Heart left ventricle (tissue), 16 donors: ENCODE measurements at regions not wholly inside any gene's neighbourhood (a gene's known extent, or its start where the extent isn't known, plus 50 kb on each side); places are given as distances from the start of the nearest gene placed in this dataset.

Source experiments
- ATAC-seq, 4 donors: fragments of 200-7000 bp; cut with Tn5 transposase; one replicate each; pipeline ENCODE4 v1.9.1; 2020 to 2022; ENCODE audit warnings: moderate library complexity in 4 of 4, mild to moderate bottlenecking in 3 of 4, moderate number of reproducible peaks in 1 of 4
- DNase-seq, 5 donors: peaks; one replicate each; pipeline ENCODE4 v3.0.0-alpha.2; 2020
- H3K27ac ChIP-seq, 12 donors: fragments of 200-600 bp; sonication (generic) in 4 of 12; one replicate each; pipeline versions ENCODE4 v1.5.0 to v1.8.0; 2016 to 2022; ENCODE audit warnings: mild to moderate bottlenecking in 2 of 12
- H3K27me3 ChIP-seq, 9 donors: fragments of 200-600 bp; sonication (generic) in 2 of 9; one replicate each; pipeline versions ENCODE4 v1.5.1 to v1.8.0; 2016 to 2022; ENCODE audit warnings: mild to moderate bottlenecking in 3 of 9
- H3K36me3 ChIP-seq, 9 donors: fragments of 200-600 bp; sonication (generic) in 2 of 9; one replicate each; pipeline versions ENCODE4 v1.5.0 to v1.8.0; 2018 to 2022; ENCODE audit warnings: mild to moderate bottlenecking in 2 of 9
- H3K4me1 ChIP-seq, 12 donors: fragments of 200-600 bp; sonication (generic) in 4 of 12; one replicate each; pipeline versions ENCODE4 v1.5.0 to v1.8.0; 2016 to 2022; ENCODE audit warnings: mild to moderate bottlenecking in 3 of 12
- H3K4me3 ChIP-seq, 12 donors: fragments of 200-600 bp; sonication (generic) in 4 of 12; one replicate each; pipeline versions ENCODE4 v1.5.0 to v1.8.0; 2017 to 2022; ENCODE audit warnings: mild to moderate bottlenecking in 9 of 12, moderate library complexity in 4 of 12
- H3K9me3 ChIP-seq, 12 donors: fragments of 200-600 bp; sonication (generic) in 4 of 12; one replicate each; pipeline versions ENCODE4 v1.5.0 to v1.8.0; 2016 to 2022; ENCODE audit warnings: mild to moderate bottlenecking in 1 of 12
- CTCF ChIP-seq, 12 donors: fragments of 200-600 bp; sonication (generic) in 4 of 12; IDR thresholded peaks; one replicate each; pipeline versions ENCODE4 v1.5.0 to v1.8.0; 2018 to 2022; ENCODE audit warnings: antibody characterized with exemption in 12 of 12, mild to moderate bottlenecking in 5 of 12
- POLR2A ChIP-seq, 2 donors: fragments of 450-650 bp; IDR thresholded peaks; one replicate each; pipeline ENCODE4 v1.6.1; 2017; ENCODE audit warnings: antibody characterized with exemption in 2 of 2, mild to moderate bottlenecking in 2 of 2, moderate library complexity in 2 of 2
- WGBS, 4 donors: extraction: QIAGEN DNeasy Blood & Tissue Kit in 2 of 4; methylation state at CpG; one replicate each; pipeline versions ENCODE4 v1.1.5 to v1.1.7; 2013 to 2018; 5-methylcytosine and 5-hydroxymethylcytosine counted together
- intact Hi-C, 10 donors: fragments of 100-400 bp; cut with DNase I; formaldehyde crosslinking; loops; one replicate each; pipeline versions ENCODE4 v1.11.1 to v1.14.2; 2022
- donor health status: ischemic (EF 13 %, LVEDD 7.1; RV severe dilation, severe dysfunction).
- donor health status: healthy with polysubstance abuse.
- donor health status: DM: no; HTN: yes; CAD: no.
- donor health status: DM: no; HTN: no; CAD: no.
- donor health status: ischemic (EF 25% LVEDD 6.9; RV normal size, moderate dysfunction).
- donor health status: ischemic (EF 25% LVEDD 5.7; RV mildly dilated, moderate dysfunction).
- donor health status: healthy.
- donor health status: DM: yes; HTN: yes; CAD: no.
- donor health status: ischemic (EF 35%, LVEDD 5.7; RV mildly dilated, moderate dysfunction).
- donor health status: nonischemic (EF 11% LVEDD 7.7; RV severe dilation, severe dysfunction).
- donor health status: DM: yes; HTN: yes; CAD: no.
- donor health status: PGD.
- donor health status: ischemic (EF 29% LVEDD 5.4; RV normal size, mild dysfunction).
- donor health status: nonischemic (EF 23%, LVEDD 6.1; RV moderate dilation, normal function).

DNA sequence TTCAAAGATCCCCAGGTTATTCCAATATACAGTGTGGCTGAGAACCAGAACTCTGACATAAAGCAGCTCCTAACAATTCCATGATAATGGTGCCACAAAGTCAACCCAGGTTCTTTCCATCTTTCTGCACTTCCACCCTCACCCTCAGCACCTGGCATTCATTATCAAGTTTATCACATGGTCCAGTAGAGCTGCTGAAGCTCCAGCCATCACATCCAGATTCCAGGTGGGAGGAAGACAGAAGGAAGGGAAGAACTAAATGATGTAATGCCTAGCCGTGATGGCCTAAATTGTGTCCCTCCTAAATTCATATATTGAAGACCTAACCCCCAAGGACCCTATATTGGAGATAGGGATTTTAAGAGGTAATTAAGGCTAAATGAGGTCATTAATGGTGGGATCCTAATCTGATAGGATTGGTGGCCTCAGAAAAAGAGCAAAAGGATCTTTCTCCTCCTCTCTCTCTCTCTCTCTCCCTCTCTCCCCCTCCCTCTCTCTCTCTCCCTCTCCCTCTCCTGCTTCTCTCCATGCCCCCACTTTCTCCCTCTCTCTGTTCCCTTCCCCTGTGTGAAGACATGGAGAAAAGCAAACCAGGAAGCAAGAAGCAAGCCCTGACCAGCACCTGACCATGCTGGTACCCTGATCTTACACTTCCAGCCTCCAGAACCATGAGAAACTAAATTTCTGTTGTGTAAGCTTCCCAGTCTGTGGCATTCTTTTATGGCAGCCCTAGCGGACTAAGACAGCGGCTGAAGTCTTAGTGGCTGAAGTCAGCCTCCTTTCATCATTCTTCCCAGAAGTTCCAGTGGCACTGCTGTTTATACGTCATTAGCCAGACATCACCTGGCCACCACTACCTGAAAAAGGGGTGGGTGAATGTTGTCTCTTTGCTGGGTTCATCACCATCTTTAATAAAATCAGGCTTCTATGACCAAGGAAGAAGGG, 369.7 kb upstream of the PROK2 start:
- Histone ChIP-seq H3K36me3 (no peaks in the 10 kb centered on the region), H3K4me1 (peaks cover 0 to 29% (median 13%) of the 10 kb centered on the region in 12 donors), H3K27me3 (no peaks in the 10 kb centered on the region), H3K9me3 (peaks cover 0 to 6% (median 0%) of the 10 kb centered on the region in 12 donors), H3K27ac (peak overlapping the region in 4 of 12 donors; percentile 6 to 68 (median 10)), H3K4me3 (no peak overlapping the region)
- DNase-seq: no peak
- intact Hi-C loops: loop anchor here in 1 of 10 donors (10.0 kb wide), 1 partner anchor 290 kb away; the partner anchor contains the start of gene RYBP
- no peak for ATAC-seq
- WGBS, 4 donors: 84 to 89% (median 87%) methylated on average over 4 of the region's 4 CpGs
- TF ChIP-seq CTCF (IDR thresholded peaks at IDR 0.05) (no peak), POLR2A (IDR thresholded peaks at IDR 0.05) (no peak)

DNA sequence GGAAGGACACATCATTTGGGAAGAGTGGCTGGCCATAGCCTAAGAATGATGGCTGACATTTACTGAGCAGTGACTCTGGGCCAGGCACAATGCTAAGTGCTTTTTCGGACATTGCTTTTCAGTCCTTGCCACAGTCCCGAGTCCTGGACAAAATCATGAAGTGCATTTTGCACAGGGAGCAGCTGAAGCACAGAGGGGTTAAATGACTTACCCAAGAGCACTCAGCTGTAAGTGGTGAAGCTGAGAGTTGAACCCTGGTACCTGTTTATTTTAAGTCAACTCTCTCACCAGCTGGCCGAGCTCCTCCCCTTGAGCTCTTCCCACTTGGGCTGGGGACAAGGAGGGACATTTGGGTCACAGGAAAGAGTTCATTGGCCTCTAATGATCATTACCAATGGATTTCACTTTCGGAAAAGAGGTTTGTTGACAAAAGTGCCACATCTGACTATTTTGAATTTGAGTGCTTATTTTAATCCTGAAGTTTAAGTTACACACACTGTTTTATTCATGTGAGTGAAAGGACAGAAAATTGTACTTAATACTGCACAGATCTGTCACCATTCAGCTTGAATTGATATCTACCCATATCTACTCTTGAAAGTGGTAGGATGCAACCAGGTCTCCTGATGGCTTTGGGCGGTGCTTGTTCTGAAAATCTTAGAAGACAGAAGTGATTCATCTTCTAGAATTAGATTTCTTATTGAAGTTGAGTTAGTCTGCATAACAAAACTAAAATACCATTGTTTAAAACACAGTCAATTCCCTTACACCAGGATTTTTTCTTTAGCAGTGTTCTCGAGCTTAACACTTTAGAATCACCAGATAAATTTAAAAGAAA, 368.7 kb upstream of the PROK2 start:
- peaks cover 0 to 29% (median 13%) of the 10 kb centered on the region in 12 donors for H3K4me1 ChIP-seq
- intact Hi-C loops: loop anchor here in 1 of 10 donors (10.0 kb wide), 1 partner anchor 291 kb away; the partner anchor contains the start of gene RYBP
- no peaks in the 10 kb centered on the region for H3K36me3 ChIP-seq
- peaks cover 0 to 6% (median 0%) of the 10 kb centered on the region in 12 donors for H3K9me3 ChIP-seq
- no peak overlapping the region for H3K4me3 ChIP-seq
- H3K27me3 ChIP-seq: no peaks in the 10 kb centered on the region
- no peak for DNase-seq
- peak overlapping the region in 5 of 12 donors; percentile 10 to 72 (median 53) for H3K27ac ChIP-seq
- TF ChIP-seq POLR2A (IDR thresholded peaks at IDR 0.05): no peak
- TF ChIP-seq CTCF (IDR thresholded peaks at IDR 0.05): no peak
- no peak for ATAC-seq
- 85 to 88% (median 87%) methylated on average over 6 of the region's 6 CpGs for WGBS, 4 donors

DNA sequence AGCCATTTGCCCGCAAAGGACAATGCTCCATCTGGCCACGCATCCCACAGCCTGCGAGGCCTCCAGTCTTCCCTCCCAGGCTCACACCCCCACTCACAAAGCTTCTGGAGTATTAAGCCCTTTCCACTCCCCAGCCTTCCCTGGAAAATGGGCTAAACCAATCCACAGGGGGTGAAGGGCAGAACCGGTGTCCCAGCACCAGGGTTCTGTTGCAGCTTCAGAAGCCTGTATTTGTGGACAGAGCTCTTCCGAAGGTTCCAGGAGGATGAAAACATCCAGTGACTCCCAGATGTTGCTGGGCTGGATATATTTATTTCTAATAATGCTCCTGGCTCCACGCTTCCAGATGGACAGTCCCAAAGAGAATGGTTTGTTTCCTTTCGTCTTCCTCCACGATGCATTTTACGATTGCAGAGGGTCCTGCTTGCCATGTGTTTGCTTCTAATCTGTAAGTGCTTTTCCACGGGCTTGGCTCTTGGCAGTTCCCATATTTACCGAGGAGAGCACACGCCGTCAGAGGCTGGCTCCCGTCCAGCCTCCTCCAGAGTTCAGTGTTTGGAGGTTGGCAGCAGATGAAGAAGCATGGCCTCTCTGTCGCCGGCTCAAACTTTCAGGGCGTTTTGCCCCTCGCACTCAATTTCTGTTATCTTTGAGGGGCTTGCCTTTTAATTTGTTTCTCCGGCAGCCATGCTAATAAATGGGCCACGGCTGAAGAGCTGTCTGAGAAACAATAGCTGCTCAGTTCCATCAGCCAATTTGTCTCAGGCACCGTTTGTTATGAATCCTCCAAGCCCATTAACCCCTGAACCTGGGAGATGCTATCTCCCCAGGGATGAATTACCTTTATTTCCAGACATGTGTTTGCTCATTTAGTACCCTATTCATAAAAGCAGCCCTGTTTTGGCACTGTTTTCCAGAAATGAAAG, 367.9 kb upstream of the PROK2 start:
- Histone ChIP-seq H3K27me3 (no peaks in the 10 kb centered on the region), H3K36me3 (no peaks in the 10 kb centered on the region), H3K27ac (peak overlapping the region in 10 of 12 donors; percentile 17 to 72 (median 50)), H3K4me1 (peaks cover 0 to 29% (median 13%) of the 10 kb centered on the region in 12 donors), H3K9me3 (peaks cover 0 to 6% (median 0%) of the 10 kb centered on the region in 12 donors), H3K4me3 (peak overlapping the region in 10 of 12 donors; percentile 3 to 38 (median 26))
- peak; percentile 72 to 84 (median 80) for DNase-seq
- peak; percentile 78 to 90 (median 84) for ATAC-seq
- 10 to 17% (median 13%) methylated on average over 21 of the region's 21 CpGs for WGBS, 4 donors
- intact Hi-C loops: loop anchor here in 1 of 10 donors (10.0 kb wide), 1 partner anchor 292 kb away; the partner anchor contains the start of gene RYBP
- TF ChIP-seq POLR2A (IDR thresholded peaks at IDR 0.05) (no peak), CTCF (IDR thresholded peaks at IDR 0.05) (no peak)
